Fibroblast of skin of abdomen (primary cell): ENCODE measurements at regions not wholly inside any gene's neighbourhood (a gene's known extent, or its start where the extent isn't known, plus 50 kb on each side); places are given as distances from the start of the nearest gene placed in this dataset.
"Not testable (repeated sequence)": the region's sequence is repeated elsewhere in the genome, so short reads cannot be mapped to it uniquely, and the experiment has no call there.

Experiments
- DNase-seq: peaks from one replicate; pipeline ENCODE4 v3.0.0-alpha.2; 2013

- not testable (repeated sequence) for DNase-seq
Measured at GRCh38 chr1:146318715-146319114, 89.9 kb upstream of the NOTCH2NLA start.

GRCh38 chr1:146317785-146318184 lies 89.0 kb upstream of the NOTCH2NLA start:
- not testable (repeated sequence) for DNase-seq

- not testable (repeated sequence) for DNase-seq
Measured at GRCh38 chr1:146314449-146315246, 85.8 kb upstream of the NOTCH2NLA start.

GRCh38 chr1:146310579-146310978 lies 81.8 kb upstream of the NOTCH2NLA start:
- not testable (repeated sequence) for DNase-seq

DNA sequence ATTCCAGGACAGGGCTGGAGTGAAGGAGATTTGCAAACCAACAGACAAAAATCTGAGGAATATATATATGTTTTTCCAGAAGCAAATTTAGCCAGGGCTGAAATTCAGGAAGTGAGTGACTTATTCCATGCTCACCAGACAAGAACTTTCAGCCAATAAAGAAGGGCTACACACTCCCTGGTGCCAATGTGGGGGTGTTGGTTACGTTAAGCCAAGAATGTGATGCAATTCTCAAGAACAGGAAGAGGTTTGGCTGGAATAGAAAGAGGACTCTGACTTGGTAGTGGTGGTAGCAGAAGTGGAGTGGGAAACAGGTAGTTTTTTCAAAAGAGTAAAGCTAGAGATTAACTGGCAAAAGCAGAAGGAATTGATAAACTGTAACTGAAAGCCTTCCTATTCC lies 80.6 kb upstream of the NOTCH2NLA start:
- not testable (repeated sequence) for DNase-seq

- not testable (repeated sequence) for DNase-seq
Measured at GRCh38 chr1:146308892-146309291, 80.1 kb upstream of the NOTCH2NLA start.

- not testable (repeated sequence) for DNase-seq
Measured at GRCh38 chr1:146308152-146308551, 79.3 kb upstream of the NOTCH2NLA start.

GRCh38 chr1:146307632-146308031 lies 78.8 kb upstream of the NOTCH2NLA start:
- not testable (repeated sequence) for DNase-seq

DNA sequence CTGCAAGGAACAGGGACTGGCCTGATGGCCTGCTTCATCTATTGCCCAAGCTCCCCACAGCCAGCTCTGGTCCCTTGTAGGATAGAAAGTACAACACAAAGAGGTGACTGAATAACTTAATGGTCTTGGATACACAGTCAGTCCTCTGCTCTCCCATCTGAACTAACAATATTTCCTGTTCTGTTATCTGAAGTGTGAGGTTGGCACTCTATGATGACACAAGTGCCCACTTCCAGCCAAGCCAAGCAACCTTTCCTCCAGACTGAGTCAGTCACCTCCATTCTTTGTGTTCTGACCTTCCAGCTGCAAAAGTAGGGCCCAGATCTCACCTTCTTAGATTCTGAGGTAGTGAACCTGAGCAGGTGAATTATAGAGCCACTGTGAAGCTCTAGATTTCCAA lies 77.8 kb upstream of the NOTCH2NLA start:
- DNase-seq: not testable (repeated sequence)

GRCh38 chr1:146305442-146305841 lies 76.6 kb upstream of the NOTCH2NLA start:
- not testable (repeated sequence) for DNase-seq

- not testable (repeated sequence) for DNase-seq
Measured at GRCh38 chr1:146298575-146298897, 69.7 kb upstream of the NOTCH2NLA start.

GRCh38 chr1:146297781-146298574 lies 69.2 kb upstream of the NOTCH2NLA start:
- DNase-seq: not testable (repeated sequence)

DNA sequence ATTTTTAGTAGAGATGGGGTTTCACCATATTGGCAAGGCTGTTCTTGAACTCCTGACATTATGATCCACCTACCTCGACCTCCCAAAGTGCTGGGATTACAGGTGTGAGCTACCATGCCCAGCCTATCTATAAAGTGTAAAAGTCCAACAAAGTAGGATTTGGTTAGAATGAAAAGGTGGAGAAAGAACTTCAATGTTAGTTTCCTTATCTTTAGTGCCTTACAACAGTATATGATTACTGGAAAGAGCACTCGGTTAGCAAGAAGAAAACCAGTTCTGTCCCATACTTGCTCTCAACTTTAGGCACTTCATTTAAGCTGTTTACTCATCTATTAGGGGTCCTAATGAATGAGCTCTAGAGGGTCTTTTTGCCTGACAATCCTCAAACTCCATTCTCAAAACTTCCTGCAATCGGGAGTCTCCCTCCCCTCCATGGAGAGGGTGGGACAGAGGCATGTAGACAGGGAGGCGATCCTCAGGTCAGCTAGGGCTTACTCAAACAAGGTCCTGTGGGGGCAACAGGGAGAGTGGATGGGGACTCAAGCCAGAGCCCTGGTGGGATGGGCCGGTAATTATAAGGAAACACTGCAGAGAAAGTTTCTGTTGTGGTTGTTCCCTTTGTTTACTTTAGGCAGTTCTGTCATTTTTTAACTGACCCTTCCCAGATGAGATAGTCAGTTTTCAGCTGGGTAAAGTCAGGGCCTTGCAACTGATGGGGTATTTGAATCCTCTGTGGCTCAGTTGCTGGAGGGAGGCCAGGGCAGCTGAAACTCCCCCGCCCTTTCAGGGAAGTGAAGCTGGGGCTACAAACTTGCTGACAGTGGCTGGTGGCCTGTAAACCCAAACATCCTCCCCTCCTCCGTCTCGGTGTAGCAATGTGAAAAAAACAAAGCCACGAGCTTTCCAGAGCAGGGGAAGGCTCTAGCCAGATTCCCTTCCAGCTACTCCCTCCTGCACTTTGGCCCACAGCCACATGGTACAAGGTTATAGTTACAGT lies 64.4 kb upstream of the NOTCH2NLA start:
- not testable (repeated sequence) for DNase-seq

DNA sequence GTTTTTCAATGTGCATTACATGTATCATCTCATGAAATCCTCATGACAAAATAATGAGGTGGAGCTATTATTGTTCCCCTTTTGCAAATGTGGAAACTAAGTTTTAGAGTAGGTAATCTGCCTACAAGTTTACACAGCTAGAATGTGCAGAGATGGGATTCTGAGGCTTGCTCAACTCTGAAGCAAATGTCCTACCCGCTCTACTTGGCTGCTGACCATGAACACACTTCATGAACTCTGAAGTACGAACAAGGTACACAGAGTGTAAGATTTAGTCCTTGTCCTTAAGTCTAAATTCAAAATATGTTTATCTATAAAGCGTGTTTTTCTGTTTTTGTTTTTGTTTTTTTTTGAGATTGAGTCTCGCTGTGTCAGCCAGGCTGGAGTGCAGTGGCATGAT lies 63.6 kb upstream of the NOTCH2NLA start:
- DNase-seq: not testable (repeated sequence)

GRCh38 chr1:146287881-146288280 lies 59.1 kb upstream of the NOTCH2NLA start:
- DNase-seq: not testable (repeated sequence)

- DNase-seq: not testable (repeated sequence)
Measured at GRCh38 chr1:146284760-146285159, 55.9 kb upstream of the NOTCH2NLA start.

GRCh38 chr1:146283527-146283880 lies 54.7 kb upstream of the NOTCH2NLA start:
- DNase-seq: not testable (repeated sequence)

GRCh38 chr1:146282807-146283526 lies 54.1 kb upstream of the NOTCH2NLA start:
- not testable (repeated sequence) for DNase-seq

GRCh38 chr1:146281522-146281921 lies 52.7 kb upstream of the NOTCH2NLA start:
- DNase-seq: not testable (repeated sequence)

DNA sequence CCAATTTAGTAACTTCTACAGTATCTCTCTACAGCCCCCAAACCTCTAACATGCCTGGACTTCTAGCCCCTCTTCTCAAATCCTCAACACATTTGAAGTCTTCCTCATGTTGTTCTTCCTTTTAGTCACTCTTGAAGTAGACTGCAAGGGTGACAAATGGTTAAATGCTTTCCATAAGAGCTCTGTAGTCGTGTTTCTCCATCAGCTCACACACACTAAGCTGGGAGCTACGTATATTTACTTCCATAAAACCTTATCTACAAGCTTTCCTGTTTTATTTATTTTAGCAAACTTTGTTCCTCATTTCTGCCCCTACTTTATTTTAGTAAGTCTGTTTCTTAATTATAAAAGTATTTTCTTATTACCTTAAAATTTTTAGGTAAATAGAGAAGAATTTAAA lies 49.9 kb upstream of the NOTCH2NLA start:
- DNase-seq: not testable (repeated sequence)
